HK-2 (cell line): ENCODE measurements at regions not wholly inside any gene's neighbourhood (a gene's known extent, or its start where the extent isn't known, plus 50 kb on each side); places are given as distances from the start of the nearest gene placed in this dataset.
A peak's percentile ranks its signal among the peaks of the same experiment; 100 is the strongest.
"Not testable (repeated sequence)": the region's sequence is repeated elsewhere in the genome, so short reads cannot be mapped to it uniquely, and the experiment has no call there.

Experiments
- DNase-seq: peaks from one replicate; pipeline ENCODE4 v3.0.0-alpha.2; 2018; ENCODE audit not compliant: unreplicated experiment

DNA sequence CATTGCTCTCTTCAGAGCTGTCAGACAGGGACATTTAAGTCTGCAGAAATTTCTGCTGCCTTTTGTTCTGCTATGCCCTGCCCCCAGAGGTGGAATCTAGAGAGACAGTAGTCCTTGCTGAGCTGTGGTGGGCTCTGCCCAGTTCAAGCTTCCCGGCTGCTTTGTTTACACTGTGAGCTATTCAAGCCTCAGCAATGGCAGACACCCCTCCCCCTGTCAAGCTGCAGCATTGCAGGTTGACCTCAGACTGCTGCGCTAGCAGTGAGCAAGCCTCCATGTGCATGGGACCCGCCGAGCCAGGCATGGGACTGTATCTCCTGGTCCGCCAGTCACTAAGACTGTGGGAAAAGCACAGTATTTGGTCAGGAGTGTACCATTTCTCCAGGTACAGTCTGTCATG lies 53.6 kb upstream of the MAPK10 start:
- not testable (repeated sequence) for DNase-seq

DNA sequence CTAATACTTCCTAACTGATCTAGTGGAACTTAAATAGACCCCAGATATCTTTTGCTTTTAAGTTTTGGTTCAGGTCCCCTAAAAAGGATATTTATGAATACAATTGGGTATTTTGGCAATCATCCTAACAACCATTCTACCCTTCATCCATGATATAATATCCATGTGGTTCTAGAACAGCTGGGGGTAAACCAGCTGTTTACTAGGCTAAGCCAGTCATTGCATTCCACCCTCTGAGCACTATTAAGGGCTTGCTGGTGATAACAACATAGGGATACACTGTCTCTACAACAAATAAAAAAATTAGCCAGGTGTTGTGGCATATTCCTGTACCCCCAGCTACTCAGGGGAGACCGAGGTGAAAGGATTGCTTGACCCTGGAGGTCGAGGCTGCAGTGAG lies 54.8 kb upstream of the MAPK10 start:
- no peak for DNase-seq

DNA sequence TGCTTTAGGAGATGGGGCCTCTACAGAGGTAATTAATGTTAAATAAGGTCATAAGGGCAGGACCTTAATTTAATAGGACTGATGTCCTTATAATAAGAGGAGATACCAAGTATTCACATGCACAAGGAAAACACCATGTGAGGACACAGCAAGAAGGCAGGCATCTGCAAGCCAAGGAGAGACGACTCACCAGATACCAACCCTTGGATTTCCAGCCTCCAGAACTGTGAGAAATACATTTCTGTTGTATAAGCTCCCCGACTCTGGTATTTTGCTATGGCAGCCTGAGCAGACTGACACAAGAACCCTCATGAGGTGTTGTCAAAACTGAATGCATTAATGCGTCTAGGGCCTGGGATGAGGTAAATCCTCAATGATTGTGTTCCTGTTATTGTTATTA lies 56.2 kb upstream of the MAPK10 start:
- DNase-seq: no peak

DNA sequence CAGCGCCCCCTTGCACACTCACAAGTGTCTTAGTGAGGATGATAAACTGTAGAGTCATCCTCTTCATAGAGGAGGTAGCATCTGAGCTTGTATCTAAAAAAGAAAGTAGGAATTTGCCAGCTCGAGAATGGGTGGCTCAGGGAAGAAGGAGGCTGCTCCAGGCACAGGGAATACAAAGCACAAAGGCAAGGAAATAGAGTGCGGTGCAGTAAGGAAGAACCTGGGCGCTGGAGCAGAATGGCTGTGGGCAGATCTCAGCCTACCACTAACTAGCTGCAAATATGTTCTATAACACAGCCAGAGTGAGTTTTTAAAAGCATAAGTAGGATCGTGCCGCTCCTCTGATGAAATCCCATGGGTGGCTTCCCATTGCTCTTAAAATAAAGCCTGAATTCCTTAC lies 61.6 kb upstream of the MAPK10 start:
- no peak for DNase-seq

DNA sequence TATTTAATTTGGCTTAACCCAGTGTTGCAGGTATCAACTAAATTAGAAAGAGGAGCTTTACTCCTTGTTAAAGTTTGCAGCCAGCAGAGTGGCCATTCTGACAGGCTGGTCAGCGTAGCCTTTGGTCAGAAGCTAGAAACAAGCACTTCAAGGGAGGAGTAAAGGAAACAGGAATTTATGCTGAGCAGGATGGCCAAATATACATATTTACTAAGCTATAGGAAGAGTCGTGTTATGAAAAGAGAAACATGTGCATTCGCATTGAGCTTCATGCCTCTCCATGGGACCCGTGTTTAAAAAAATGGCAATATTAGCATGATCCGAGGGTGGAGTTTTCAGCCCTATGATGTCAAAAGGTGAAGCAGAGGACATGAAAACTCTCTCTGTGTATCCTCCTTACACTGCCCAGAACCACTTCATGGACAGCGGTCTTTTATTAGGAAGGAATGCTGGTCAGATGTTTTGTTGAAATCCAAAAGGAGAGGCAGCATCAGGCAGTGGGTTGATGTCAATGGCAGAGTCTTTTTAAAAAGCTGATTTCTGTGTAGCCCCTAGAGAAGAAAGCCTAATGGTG lies 71.8 kb upstream of the MAPK10 start:
- no peak for DNase-seq

DNA sequence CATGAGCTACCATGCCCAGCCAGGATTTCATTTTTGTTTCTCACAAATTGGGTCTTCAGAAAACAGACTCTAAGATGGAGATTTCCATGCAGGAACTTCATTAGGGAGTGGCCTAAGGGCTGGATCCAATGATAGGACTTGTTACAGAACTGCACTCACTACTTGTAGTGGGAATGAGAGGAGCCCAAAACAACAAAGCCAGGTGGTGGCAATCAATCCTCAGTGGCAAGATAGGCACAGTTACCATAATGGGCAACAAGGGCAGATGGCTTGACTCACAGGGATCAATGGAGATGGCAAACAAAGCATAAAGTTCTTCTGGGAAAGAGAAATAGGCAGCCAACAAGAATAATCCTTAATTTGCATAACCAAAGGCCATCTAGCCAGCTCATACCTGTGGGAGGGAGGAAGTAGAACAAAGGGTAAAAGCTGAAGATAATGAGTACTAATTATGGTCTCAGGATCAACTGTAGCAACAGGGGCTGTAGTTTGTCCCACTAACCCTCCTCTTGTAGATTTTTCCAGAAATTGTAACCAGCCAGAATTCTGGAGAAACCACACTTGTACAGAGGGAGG lies 72.8 kb upstream of the MAPK10 start:
- no peak for DNase-seq

DNA sequence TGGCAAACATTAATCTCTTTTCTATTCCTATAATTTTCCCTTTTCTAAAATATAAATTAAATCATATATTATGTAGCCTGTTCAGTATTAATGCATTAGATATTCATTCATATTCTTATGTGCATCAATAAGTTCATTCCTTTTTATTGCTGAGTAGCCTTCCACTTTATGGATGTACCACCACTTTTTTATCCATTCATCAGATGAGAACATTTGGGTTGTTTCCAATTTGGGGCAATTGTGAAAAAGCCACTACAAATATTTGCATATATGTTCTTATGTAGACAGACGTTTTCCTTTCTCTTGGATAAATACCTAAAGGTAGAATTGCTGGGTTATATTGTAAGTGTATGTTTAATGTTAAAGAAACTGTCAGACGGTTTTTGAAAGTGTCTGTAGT lies 79.4 kb upstream of the MAPK10 start:
- DNase-seq: no peak

DNA sequence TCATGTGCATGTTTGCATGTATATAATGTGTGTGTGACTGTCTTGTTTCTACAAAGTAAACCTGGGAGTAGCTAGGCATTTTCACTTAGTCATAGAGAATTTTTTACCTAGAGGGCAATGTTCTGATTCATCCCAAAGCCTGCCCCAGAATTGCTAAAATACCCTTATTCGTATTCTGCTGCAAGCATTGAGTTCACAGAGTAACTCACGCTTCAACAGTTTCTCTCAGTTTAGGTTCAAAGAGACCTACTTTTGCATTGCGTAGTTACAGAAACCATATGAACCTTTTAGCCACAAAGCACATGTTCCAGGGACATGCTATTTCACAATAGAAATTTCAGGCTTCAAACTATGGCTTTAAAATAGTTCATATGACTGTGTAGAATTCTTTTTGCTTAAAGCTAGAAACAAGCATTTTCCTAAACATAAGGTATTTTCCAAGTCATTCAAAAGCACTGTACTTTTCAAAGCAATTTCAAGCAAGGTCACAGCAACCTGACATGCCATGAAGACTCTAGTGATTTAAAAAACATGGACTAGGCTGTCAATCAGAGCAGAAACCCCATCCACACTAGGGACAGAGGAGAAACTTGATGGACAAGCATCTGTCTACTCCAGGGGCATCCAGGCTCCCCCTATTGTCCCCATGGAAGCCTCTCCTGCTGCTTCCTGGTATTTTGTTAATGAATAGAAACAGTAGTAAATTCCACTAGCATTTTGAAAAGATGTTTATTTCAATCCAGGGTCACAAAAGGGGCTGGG lies 81.5 kb upstream of the MAPK10 start:
- peak; percentile 17 for DNase-seq

DNA sequence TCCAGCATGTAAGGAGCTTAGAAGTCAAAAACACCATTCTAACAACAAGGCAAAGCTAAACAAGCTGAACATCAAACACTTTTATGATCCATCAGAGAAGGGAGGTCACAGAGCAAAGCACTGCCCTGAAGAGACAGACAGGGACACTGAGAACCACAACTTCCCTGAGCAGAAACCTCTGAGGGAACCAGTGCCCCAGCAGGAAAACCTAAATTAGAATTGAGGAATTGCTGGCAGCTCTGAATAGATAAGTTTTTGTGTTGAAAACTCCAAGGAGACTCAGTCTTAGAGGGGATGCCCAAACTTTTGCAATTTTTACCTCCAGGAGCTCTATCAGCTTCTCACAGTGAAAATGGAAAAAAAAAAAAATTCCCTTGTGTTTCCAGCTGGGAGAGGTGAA lies 83.0 kb upstream of the MAPK10 start:
- no peak for DNase-seq

DNA sequence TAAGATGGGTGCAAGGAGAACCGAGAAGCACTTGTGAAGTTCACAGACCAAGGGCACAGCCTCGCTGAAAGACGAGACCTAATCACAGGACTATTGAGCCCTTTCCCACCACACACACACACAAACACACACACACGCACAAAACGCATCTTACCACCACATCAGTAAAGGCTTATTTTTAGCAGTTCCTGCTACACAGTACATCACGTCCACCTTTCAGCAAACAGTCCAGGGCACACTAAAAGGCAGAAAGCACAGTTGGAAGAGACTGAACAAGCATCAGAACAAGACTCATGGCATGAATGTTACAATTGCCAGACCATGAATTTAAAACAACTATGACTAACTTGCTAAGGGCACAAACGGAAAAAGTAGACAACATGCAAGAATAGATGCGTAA lies 83.6 kb upstream of the MAPK10 start:
- no peak for DNase-seq

DNA sequence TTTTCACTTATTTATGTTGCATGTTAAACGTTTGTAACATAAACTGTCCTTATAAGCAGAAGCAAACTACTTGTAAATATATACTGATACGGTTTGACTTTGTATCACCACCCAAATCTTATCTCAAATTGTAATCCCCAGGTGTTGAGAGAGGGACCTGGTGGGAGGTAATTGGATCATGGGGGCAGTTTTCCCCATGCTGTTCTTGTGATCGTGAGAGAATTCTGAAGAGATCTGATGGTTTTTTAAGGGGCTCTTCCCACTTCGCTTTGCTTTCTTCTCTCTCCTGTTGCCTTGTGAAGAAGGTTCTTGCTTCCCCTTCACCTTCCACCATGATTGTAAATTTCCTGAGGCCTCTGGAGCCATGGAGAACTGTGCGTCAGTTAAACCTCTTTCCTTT lies 87.1 kb upstream of the MAPK10 start:
- no peak for DNase-seq

DNA sequence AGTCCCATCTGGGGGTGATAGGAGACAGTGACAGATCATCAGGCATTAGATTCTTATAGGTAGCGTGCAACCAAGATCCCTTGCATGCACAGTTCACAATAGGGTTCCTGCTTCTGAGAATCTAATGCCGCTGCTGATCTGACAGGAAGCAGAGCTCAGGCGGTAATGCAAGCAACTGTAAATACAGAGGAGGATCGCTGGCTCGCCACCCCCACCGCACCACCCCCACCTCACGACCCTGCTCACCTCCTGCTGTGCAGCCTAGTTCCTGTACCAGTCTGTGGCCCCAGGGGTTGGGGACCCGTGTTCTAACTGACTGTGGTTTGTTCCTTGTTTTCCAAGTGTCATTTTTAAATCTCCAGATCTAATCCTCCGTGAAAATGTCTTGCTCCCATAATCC lies 89.0 kb upstream of the MAPK10 start:
- DNase-seq: no peak

DNA sequence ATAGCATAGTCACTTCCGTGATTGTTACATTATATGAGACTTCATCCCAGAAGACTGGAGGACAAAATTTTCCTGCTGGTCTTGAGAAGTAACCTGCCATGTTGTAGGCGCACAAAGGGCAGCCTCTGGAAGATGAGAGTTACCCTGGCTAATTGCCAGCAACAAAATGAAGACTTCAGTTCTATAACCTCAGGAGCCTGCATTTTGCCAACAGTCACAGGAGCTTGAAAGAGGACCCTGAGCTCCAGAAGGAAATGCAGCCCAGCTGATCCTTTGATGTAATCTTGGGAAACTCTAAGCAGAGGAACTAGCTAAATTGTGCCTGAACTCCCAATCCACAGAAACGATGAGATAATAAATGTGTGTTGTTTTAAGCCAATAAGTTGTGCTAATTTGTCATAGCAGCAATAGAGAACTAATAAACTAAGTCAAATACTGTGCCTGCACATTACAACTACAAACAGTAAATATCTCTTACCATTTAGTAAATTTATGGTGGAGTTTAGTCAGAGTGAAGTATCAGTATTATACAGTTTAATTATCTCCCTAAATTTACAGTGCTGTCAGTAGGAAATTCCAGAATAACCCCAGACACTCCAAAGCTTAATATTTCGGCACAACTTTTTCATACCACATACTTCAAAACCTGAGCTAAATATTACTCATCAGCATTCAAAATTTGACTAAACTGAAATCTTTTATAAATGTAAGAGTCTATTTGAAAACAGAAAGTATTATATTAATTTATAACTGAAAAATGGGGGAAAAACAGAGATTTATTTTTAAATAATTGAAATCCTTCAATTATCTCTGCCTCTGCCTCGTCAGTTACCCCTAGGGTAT lies 90.1 kb upstream of the MAPK10 start:
- DNase-seq: no peak

DNA sequence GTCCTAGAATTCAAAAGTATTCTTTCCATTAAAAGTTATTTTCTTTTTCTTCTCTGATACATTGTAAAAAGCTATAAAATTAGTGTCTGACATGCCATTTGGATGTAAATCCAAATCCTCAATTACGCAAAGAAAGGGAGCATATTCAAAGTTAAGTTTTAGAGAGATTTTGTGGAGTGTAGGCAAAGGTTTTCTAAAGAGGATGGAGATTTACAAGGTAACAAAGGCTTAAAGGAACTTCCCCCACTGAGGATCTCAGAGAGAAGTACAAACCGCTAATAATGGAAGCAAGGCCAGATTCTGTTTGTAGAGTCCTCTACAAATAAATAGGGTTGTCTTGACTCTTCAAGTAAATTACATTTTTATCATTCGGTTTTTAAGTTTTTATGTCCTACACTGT lies 91.0 kb upstream of the MAPK10 start:
- no peak for DNase-seq

DNA sequence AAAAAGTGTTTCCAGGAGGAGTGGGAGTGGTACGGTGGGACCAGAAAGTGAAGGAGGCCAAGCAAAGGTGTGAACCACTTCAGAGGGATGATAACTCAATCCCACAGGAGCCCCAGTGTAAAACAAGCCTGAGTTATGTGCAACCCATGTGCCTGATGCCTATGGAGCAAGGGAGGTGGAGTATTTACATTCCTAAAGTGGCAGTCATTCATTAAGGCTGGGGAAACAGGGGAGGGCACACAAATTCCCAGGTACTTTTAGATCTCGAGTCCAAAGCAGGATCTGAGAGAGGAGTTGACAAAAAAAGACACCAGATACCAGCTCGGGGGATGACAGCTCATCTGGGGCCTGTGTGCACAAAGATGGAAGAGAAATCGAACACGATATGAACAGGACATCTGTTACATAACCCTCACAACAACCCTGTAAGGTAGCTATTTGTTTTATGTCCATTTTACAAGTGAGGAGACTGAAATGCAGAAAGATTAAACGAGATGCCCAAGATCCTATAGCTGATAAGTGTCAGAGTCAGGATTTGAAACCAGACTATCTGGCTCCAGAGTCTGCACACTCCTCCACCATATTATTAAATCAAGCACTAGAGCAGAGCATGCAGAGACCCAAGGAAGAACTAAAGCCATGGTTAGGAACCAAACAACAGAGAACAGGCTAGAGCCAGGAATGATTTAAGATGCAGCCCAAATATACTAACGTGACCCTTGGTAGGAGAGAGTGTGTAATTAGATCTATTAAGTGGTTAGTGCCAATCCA lies 91.9 kb upstream of the MAPK10 start:
- DNase-seq: peak; percentile 9

DNA sequence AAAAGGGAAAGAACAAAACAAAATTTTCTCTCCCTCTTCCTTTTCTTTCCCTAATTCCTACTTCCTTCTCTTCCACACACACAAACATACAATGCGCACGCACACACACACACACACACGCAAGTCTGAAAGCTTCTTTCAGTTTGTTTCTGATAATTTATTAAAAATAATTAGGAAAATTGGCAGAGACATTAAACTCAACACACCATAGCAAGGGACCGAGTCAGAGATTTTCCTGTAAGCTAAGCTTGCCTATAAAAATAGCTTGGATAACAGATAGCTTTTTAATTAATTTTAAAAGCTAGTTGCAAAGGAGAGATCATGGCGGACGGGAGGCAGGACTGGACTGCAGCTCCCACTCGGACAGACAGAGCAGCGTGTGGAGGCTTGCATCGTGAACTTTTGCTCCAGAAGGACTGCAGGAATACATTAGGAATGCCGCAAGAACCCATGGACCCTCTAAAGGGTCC lies 92.6 kb upstream of the MAPK10 start:
- DNase-seq: no peak

DNA sequence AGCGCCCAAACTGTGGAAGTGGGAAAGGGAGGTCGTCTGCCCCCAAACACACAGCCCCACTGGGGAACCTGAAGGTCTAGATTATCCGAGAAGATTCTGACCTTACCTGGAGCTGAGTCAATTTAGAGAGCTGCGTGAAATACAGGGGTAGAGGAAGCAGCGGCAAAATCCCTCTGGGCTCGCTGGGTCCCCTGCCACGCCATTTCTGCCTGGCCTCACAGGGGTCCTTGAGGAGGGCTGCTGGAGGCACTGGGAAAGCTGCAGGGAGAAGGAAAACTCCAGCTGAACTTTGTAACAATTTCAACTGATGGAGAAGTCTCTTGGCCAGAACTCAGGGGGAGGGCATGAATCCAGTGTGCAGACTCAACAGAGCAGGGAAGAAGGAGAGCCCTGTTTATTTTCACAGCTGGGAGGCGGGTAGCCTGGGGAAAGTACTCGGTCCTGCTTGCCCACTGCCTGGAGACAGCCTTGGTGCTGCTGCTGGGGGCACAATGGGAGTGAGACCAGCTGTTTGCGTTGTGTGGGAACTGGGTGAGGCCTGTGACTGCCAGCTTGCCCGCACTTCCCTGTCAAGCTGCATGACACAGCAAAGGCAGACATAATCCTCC lies 93.2 kb upstream of the MAPK10 start:
- DNase-seq: no peak

DNA sequence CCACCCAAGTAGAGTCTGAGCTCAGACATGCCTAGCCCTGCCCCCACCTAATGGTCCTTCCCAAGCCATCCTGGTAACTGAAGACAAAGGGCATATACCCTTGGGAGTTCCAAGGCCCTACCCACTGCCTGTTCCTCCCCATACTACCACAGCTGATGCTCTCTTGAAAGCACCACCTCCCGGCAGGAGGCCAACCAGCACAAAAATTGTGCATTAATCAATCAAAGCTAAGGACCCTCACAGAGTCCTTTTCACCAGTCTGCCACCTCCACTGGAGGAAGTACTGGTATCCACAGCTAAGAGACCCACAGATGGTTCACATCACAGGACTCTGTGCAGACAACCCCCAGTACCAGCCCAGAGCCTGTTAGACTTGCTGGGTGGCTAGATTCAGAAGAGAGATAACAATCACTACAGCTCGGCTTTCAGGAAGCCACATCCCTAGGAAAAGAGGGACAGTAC lies 93.8 kb upstream of the MAPK10 start:
- DNase-seq: not testable (repeated sequence)

DNA sequence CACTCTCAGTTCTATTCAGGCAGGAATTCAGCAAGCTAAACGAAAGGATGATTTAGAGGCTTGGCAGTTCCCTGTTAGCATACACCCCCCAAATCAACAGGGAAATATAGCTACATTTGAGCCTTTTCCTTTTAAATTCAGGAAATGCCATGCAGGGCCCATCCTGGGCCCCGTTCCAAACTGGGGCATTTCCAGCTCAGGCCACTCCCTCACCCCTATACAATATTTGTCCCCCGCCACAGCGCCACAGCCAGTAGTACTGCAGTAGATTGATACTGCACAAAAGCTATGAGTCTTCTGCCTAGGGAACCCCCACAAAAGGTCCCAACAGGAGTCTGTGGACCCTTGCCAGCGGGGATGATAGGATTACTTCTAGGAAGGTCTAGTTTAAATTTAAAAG lies 102.0 kb upstream of the MAPK10 start:
- no peak for DNase-seq

DNA sequence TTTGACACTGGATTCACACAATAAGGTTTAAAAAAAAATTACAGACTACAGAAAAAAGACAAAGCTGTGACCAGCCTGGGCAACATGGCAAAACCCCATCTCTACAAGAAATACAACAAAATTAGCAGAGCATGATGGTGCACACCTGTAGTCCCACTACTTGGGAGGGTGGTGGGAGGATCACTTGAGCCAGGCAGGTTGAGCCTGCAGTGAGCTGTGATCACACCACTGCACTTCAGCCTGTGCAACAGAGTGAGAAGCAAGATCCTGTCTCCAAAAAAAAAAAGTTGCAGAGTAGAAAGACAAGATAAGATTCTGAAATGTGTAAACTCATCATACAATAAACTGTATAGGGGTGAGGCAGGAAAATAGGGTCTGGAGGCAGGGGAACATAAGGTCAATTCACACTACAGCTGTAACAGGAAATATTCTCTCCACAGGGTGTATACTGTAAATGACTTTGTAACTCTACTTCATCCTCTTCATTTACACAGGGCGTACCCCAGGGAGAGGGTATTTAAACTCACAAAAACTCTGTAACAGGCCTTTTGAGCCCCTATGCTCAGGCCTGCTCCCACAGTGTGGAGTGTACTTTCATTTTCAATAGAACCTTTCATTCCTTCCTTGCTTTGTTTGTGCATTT lies 112.6 kb upstream of the MAPK10 start:
- DNase-seq: no peak

DNA sequence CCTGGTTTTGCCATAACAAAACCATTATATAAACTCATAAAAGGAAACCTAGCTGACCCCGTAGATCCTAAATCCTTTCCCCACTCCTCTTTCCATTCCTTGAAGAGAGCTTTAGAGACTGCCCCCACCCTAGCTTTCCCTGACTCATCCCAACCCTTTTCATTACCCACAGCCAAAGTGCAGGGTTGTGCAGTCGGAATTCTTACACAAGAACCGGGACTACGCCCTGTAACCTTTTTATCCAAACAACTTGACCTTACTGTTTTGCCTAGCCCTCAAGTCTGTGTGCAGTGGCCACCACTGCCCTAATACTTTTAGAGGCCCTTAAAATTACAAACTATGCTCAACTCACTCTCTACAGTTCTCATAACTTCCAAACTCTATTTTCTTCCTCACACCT lies 116.0 kb upstream of the PTPN13 start:
- DNase-seq: not testable (repeated sequence)
